GM13977 (cell line): ENCODE measurements at regions not wholly inside any gene's neighbourhood (a gene's known extent, or its start where the extent isn't known, plus 50 kb on each side); places are given as distances from the start of the nearest gene placed in this dataset.
"Not testable (repeated sequence)": the region's sequence is repeated elsewhere in the genome, so short reads cannot be mapped to it uniquely, and the experiment has no call there.

Experiments
- DNase-seq: peaks from one replicate; pipeline ENCODE4 v3.0.0; 2012; ENCODE audit warnings: low spot score
- CTCF ChIP-seq: IDR thresholded peaks from 2 replicates; pipeline ENCODE4 v1.5.1; 2012; ENCODE audit warnings: mild to moderate bottlenecking, control low read depth; ENCODE audit not compliant: insufficient read depth; ENCODE audit errors: extremely low read depth, missing control alignments
- in situ Hi-C: fragments of 300-500 bp; cut with MboI; formaldehyde crosslinking; loops from one replicate; pipeline ENCODE4 v1.12.0; 2022; ENCODE audit warnings: low sequenced_read_pairs, low pct_unique_long_range_greater_than_20kb, mixed read lengths, inconsistent platforms; ENCODE audit not compliant: unreplicated experiment

GRCh38 chr3:182143903-182144302 lies 432.2 kb downstream of the SOX2 start:
- in situ Hi-C loops = no loop called here
- no peak for TF ChIP-seq CTCF

GRCh38 chr3:182148360-182148759 lies 436.6 kb downstream of the SOX2 start:
- in situ Hi-C loops = no loop called here
- no peak for DNase-seq
- no peak for TF ChIP-seq CTCF

More at GRCh38 chr3:182143903-182144302, 432.2 kb downstream of the SOX2 start:
- no peak for DNase-seq

DNA sequence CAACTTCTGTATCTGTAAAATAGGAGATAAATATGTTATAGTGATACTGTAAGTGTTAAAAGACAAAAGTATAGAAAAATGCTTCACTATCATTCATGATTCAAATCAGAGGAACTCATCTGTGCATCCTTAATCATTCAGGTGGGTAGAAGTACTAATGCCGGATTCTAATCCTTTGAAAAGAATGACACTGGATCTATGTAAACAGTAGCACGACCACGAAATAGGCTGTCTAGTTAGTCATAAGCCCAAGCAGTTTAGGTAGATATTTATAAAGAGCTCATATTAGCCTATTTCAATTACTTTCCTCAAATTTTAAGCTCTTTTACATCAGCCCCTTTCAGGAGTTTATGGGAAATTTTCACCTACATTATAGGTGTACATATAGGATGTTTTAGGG lies 437.9 kb downstream of the SOX2 start:
- in situ Hi-C loops = no loop called here
- DNase-seq = no peak
- no peak for TF ChIP-seq CTCF

DNA sequence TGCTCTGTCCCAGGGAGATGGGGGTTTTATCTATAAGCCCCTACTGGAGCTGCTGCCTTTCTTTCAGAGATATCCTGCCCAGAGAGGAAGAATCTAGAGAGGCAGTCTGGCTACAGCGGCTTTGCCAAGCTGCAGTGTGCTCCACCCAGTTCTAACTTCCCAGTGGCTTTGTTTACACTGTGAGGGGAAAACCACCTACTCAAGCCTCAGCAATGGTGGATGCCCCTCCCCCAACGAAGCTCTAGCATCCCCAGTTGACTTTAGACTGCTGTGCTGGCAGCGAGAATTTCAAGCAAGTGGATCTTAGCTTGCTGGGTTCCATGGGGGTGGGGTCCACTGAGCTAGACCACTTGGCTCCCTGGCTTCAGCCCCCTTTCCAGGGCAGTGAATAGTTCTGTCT lies 444.6 kb downstream of the SOX2 start:
- DNase-seq, in situ Hi-C loops: not testable (repeated sequence)

DNA sequence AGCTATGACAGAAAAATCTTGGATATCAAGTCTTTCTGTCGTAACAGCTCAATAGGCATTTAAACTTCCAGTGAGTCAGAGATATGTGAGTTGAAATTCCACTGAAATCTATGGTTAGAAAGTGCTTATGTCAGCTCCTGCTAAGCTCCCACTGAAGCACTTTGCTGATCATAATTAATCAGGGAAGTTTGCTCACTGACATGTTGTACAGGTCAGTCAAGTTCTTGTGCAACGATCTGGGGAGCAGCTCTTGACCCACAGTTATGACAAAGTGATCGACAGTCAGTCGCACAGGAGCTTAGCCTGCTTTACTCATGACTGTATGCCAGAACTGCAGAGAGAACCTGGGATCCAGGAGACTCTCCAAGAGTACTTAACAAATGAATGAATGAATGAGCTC lies 453.5 kb downstream of the SOX2 start:
- no peak for TF ChIP-seq CTCF
- in situ Hi-C loops = no loop called here
- DNase-seq = no peak

DNA sequence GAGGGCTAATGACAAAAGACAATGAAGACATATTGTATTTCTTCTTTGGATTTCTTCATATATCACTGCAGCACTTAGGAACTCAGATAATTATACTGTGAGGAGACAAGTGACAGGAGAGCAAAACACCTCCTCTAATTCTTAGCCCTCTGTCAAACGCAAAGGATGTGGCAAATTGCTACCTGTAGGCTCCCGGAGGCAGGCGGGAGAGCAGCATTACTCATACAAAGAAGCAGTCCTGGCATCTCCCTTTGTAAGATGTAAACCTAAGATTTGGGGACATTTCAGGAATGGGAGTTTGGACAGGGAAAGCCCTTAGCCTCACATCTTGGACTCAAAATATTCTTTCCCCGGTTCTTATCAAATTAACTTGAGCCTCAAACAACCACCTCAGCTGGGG lies 460.8 kb downstream of the SOX2 start:
- no peak for DNase-seq
- in situ Hi-C loops = no loop called here
- no peak for TF ChIP-seq CTCF

DNA sequence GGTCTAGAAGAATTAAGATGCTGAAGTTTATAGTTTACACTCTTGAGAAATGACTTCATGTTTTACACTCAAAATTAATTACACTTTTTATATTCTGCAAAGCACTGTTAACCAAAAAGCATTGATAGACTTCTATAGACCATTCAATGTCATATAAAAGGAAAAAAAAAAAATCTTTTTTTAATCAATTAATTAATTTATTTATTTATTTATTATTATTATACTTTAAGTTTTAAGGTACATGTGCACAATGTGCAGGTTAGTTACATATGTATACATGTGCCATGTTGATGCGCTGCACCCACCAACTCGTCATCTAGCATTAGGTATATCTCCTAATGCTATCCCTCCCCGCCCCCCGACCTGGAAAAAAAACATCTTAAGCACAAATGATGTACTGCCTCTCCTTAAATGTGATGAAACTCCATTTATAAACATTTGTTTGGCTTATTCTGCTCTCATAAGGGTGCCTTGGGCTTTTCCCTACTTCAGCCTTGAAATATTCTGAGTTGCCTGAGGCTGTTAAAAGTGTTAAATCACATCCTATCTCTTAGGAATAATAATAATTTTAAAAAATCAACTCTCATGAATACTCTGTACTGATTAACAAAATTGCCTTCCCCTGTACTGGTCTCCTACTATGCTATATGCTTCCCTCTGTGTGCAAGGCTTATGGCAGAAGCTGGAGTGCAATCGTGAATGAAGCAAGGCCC lies 466.9 kb downstream of the SOX2 start:
- in situ Hi-C loops = no loop called here
- no peak for TF ChIP-seq CTCF
- no peak for DNase-seq
